ENCODE measurements at regions not wholly inside any gene's neighbourhood (a gene's known extent, or its start where the extent isn't known, plus 50 kb on each side); places are given as distances from the start of the nearest gene placed in this dataset.

- TF ChIP-seq CTCF (conservative IDR thresholded peaks at IDR 0.05; ENCODE audit: low read depth in 2 of 2) (no peak), EZH2phosphoT487 (IDR thresholded peaks at IDR 0.05; ENCODE audit: unreplicated experiment) (no peak), EZH2 (IDR thresholded peaks at IDR 0.05; ENCODE audit: low read depth, unreplicated experiment) (no peak), POLR2AphosphoS5 (IDR thresholded peaks at IDR 0.05; ENCODE audit: low read depth) (no peak), ZNF114 (CRISPR knock-in tag; IDR thresholded peaks at IDR 0.05) (no peak), STAT1 (IDR thresholded peaks at IDR 0.05; ENCODE audit: unreplicated experiment) (no peak), CREB1 (CRISPR knock-in tag; IDR thresholded peaks at IDR 0.05; ENCODE audit: low read depth) (no peak), REST (IDR thresholded peaks at IDR 0.05; ENCODE audit: unreplicated experiment) (no peak), ZNF462 (CRISPR knock-in tag; IDR thresholded peaks at IDR 0.05) (no peak), JUNB (IDR thresholded peaks at IDR 0.05; ENCODE audit: unreplicated experiment) (no peak), ZNF331 (CRISPR knock-in tag; IDR thresholded peaks at IDR 0.05; ENCODE audit: low read depth) (no peak), NANOG (IDR thresholded peaks at IDR 0.05; ENCODE audit: borderline replicate concordance) (no peak), ETS1 (IDR thresholded peaks at IDR 0.05) (no peak)
Measured at GRCh38 chr22:48491451-48491941, 1336.2 kb downstream of the BRD1 start.

All from GM23338 (cell line).